Activated CD8-positive, alpha-beta memory T cell treated with anti-CD3 and anti-CD28 coated beads, Interleukin-2, amount 50 U/mL, for 24 hours (primary cell): ENCODE measurements at regions not wholly inside any gene's neighbourhood (a gene's known extent, or its start where the extent isn't known, plus 50 kb on each side); places are given as distances from the start of the nearest gene placed in this dataset.
"Not testable (repeated sequence)": the region's sequence is repeated elsewhere in the genome, so short reads cannot be mapped to it uniquely, and the experiment has no call there.

Experiments used
- DNase-seq: peaks from one replicate; pipeline ENCODE4 v3.0.0-alpha.2; 2020; ENCODE audit errors: extremely low read depth

DNA sequence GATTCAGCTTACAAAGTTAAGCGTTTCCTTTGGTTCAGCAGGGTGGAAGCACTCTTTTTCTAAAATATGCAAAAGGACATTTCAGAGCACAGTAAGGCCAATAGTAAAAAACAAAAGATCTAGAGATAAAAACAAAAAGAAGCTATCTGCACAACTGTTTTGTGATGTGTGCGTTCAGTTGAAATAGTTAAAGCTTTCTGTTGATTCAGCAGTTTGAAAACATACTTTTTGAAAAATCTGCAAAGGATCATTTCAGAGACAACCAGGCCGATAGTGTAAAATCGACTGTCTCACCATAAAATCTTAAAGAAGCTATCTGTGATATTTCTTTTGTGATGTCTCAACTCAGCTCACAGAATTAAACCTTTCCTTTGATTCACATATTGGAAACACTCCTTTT is 300.0 kb upstream of the ALG10B start:
- no peak for DNase-seq

DNA sequence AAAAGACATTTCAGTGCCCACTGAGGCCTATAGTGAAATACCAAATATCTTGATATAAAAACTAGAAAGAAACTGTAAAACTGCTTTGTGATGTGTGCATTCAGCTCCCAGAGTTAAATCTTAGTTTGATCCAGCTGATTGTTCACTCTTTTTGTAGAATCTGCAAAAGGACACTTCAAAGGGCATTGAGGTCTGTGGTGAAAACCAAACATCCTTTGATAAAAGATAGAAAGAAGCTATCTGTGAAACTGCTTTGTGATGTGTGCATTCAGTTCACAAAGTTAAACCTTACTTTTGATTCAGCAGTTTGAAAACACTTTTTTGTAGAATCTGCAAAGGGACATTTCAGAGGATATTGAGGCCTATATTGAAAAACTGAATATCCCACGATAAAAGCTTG is 290.7 kb upstream of the ALG10B start:
- DNase-seq: no peak

DNA sequence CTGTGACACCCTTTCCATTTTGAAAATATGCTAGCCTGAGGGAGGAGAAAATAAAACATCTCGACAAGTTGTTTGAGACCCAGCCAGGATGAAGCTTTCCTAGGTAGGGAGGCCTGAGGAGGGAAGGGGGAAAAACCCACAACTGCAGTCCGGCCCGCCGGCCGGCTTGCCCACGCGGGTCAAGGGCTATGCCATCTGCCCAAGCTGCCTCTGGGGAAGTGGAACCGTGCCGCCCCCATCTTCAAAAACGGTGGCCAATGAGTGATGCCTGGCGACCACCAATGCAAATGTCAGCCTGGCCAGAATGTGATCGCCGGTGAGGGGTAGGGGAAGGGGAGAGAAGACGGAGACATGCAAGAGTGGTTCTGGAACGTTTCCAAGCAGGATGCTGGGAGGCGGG is 263.5 kb upstream of the ALG10B start:
- DNase-seq: no peak

DNA sequence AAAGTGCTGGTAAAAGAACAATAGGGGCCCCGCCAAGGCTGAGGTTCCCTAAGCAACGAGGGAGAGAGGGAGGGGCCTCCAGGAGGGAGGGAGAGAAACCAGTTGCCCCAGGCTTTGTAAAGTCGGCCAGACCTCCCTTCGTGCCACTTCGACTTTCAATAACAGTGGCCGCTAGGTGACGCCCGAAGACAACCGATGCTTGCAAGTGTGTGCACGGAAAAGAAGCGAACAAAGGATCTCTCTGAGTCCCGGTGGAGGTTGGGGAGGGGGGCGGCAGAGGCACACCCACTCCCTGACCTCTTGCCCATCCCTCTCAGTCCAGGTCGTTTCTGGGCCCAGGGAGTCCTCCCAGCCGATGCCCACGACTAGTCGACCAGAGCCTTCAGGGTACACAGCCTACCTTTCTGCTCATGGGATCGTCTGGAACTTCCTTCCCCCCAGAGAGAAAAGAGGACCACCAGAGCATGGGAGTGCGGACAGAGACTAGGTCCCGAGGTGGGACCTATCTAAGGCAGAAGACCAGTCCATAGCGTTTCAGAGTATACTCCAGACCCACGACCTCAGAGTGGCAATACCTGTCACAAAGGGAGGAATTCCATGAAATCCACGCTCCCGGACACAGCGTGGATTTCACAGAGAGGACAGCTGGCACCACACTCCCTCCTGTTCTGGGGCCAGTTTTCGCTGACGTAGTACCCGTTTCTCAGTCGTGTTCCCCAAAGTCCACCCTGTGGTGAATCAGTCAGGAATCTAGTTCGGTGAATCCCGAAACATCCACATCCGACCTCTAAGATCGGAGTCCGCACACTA is 262.7 kb upstream of the ALG10B start:
- DNase-seq: no peak

DNA sequence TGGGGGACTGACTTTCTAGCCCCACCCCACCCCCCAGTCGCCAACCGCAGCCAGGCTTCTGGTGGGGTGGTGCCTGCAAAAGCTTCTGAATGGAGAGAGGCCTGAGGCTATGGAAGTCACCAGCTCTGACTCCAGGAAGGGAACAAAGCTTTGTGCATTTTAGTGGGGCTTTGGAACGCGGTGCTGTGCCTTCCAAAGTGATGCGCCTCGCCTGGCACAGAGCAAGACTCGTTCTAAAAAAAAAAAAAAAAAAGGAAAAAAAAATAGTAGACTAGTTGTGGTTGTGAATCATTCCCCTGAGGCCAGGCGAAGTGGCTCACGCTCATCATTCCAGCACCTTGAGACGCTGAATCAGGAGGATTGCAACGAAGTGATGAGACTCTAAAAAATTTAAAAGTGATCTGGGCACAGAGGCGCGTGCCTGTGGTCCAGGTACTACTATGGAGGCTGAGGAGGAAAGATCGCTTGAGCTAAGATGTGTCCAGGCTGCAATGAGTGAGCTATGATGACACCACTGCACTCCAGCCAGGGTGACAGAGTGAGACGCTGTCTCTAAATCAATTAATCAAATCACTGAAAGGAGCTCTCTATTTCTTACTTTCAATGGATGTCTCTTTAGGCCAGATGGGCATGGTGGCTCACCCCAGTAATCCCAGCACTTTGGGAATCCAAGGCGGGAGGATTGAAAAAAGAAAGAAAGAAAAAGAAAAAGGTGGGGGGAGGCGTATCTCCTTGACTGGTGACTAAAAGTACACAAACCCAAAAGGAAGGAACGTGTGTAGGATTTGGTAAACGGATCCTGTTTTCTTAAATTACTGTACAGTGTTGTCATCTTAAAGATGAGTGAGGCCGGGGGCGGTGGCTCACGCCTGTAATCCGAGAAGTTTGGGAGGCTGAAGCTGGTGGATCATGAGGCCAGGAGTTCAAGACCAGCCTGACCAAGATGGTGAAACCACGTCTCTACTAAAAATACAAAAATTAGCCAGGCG is 259.6 kb upstream of the ALG10B start:
- DNase-seq: no peak

DNA sequence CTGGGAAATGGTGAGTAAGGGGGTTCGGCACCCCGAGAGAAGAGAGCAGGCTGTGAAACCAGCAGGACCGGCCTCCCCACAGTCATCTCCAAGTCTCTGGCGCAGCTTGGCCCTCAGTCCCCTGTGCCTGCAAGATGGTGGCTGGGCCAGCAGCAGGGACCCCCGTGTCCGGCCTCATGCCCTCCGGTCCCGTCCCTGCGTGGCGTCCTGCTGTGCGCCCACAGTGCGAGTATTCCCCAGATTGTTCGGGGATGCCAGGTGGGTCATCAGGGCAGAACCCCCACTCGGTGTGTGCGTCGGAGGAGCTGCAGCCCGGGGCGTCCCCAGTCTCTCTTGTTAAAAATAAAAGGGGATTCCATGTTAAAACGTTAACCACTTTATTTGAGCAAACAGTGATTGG is 216.9 kb upstream of the ALG10B start:
- DNase-seq: no peak

DNA sequence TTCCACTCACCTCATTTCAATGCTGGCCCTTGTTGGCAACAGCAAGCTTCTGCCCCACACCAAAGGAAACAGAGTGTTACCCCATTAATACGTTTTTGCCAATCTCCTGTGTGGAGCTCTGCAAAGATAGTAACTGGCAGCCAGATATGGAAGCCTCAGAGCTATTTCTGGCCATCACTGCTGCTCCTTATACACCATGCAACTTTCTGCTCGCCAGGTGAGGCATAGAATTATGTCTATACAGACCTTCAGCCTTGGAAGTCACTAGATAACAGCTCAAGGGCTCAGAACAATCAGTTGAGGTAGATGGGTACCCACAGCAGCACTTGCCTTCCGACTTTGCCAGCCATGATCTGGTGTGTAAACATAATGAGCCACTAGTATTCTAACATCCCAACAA is 214.8 kb upstream of the ALG10B start:
- DNase-seq: no peak

DNA sequence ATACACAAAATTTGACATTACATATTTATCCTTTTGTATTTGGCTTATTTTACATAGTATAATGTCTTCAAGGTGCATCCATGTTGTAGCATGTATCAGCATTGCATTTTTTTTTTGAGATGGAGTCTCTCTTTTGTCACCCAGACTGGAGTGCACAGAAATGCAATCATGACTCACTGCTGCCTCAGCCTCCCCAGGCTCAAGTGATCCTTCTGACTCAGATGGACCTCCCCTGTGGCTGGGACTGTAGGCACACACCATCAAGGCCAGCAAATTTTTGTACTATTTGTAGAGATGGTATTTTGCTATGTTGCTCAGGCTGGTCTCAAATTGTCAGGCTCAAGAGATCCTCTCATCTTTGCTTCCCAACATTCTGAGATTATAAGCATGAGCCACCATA is 214.4 kb upstream of the ALG10B start:
- DNase-seq: no peak

DNA sequence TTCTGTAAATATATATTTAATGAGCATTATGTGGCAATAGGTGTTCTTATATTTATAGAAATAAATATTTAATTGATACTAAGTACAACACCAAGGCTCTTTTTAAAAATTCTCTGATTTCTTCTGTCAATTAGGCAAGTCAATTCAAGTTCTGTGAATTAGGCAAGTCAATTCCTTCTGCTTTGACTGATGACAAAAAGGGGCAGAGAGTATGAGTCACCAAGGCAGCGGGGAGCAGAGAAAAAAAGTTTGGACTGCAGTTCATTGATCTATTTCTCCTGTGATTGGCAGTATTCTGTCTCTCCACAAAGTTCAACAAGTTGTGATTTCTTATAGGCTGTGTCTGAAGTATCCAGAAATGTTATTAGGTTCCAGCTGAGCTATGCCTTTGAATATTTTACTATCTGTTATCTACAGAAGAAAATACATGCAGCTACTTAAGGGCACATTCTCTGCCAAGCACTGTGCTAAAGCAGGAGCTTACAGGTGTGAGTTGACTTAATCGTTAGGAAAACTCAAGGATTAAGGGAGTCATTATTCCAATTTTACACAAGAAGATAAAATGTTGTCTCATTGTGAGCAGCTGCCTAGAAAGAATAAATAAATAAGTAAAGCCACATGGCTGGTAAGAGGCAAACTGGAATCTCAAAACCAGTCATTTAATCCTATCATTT is 206.4 kb upstream of the ALG10B start:
- no peak for DNase-seq

DNA sequence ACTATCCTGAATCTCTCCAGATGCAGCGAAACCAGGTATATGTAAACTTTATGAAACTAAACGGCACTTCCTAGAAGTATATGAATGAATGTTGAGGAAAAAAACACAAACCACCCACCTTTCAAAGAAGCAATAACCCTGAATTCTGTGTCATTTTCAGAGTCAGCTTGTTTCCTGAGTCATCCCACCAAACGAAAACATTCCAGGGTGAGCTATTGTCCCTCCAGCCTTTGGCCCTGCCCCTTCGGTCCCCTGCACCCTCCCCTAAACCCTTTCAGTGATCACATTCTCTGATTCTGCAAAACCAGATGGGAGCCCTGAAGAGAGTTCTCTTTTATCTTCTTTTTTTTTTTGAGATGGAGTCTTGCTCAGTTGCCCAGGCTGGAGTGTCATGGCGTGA is 202.6 kb upstream of the ALG10B start:
- DNase-seq: no peak

DNA sequence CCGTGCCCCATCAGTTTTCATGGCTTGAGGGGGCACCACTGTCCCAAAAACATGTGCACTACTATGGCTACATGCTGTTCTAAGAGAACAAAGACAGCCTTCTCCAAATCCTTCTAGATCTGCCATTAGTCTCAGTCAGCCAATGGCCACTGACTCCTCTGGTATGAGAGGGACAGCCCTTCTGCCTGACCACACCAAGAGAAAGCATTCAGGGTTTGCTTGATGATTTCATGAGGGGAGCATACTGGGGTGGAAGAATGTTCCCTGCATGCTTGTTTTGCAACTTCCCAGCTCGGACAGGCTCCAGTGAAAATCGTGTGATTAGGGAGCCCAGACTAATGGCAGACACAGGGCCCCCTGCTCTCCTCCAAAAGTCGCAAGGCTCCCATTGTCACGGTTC is 199.6 kb upstream of the ALG10B start:
- no peak for DNase-seq

DNA sequence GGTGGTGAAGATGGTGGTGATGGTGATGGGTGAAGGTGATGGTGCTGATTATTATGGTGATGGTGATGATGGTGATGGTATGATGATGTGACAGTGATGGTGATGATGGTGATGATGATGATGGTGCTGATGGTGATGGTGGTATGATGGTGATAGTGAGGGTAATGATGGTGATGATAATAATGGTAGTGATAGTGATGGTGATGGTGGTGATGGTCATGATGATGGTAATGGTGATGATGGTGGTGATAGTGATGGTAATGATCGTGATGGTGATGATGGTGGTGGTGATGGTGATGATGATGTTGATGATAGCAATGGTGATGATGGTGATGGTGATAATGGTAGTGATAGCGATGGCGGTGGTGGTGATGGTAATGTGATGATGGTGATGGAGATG is 197.9 kb upstream of the ALG10B start:
- no peak for DNase-seq

DNA sequence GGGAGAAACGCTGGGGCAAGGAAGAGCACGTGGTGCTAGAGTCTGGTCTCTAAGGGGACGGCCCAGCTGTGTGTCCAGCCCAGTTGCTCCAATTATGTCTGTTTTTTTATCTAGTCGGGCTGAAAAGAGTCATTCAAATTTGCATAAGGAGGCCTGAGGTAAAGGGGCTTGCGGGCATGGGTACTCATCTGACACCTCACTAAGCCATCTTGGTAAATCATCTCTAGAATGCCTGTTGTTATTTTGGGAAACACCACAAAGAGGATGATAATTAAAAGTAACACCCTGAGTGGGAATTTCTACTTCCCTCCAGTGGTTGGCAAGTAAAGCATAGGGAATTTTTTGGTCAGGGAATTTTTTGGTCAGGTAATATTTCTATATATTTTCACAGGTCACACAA is 196.1 kb upstream of the ALG10B start:
- no peak for DNase-seq

DNA sequence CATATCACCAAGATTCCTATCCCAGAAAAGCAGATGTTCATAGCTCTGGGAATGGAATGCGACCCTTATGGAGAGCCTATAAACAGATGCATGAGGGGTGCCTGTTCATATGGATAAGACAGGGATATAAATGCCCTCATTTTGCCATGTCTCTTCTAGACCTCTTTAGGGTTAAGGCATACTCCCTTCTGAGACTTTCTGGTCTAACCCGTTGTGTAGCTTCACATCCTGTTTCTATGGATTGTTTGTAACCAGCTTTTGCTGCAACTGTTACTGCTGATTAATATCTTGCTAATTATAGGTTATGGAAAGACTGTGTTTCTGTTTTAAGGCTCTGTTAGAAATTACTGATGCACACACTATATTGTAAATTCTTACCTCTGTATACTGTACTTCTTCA is 193.5 kb upstream of the ALG10B start:
- not testable (repeated sequence) for DNase-seq

DNA sequence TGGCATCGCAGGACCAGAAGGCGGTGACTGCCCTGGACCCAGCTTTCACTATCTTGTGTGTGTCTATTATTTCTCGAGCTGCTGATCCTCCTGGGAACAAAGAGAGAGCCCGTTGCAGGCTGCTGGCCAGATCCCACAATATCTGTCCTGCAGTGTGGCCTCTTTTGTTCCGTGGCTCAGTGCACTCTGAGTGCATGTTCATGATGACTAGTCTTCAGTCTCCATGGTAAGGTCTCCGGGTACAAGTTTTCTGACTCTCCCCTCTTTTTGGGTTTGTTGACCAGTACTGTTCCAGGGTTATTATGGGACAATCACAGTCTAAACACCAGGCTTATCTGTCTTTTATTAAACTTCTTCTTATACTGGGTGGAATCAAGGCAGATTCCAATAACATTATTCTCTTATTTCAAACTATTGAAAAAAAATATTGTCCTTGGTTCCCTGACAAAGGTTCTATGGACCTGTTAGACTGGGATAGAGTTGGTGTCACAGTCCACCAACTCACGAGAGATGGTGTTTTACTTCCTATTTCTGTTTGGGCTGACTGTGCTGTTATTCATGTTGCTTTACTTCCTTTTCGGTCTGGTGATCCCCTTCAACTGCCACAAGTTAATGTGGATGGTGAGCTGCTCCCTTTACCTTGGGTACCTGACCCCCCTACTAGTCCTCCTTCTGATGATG is 192.9 kb upstream of the ALG10B start:
- no peak for DNase-seq

DNA sequence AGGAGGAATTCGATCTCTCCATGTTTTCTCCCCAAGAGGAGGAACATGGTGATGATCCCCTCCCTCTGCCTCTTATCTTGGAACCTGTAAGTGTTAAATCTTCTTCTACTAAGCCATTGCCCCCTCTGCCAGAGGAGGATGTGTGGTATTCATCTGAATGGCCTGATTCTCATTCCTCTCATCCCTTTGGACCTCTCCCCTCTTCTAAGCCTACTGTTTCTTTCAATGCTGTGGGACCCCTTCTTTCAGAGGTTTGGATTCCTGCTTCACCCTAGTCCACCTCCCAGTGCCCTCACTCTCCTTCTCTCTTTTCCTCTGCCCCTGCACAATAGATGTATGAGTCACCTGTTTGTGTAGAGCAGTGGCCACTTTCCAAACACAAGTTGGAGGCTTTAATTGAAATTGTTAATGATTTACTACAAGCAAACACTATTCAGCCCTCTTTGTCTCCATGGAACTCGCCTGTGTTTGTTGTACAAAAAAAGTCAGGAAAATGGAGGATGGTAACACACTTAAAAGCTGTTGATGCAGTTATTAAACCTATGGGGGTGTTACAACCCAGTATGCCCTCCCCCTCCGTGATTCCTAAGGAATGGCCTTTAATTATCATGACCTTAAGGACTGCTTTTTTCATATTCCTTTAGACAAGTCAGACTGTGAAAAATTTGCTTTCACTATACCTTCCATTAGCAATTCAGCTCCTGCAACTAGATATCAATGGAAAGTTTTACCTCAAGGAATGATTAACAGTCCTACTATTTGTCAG is 192.1 kb upstream of the ALG10B start:
- DNase-seq: no peak

DNA sequence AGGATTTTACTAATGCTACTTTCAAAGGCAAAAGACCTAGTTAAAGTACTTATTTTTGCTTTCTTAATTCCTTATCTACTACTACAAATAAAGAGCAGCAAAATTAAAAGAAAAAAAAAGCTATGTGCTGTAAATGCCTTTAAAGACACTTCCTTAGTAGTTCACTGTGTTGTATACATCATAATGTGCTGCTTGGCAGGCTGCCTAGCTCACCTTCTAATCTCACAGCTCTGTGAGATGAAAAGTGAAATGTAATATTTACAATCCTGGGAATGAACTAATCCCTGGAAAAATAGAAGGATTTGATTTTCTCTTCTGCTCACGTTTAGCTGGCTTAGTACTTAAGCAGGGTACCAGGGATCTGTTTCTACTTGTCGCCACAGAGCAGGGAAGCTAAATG is 184.4 kb upstream of the ALG10B start:
- no peak for DNase-seq

DNA sequence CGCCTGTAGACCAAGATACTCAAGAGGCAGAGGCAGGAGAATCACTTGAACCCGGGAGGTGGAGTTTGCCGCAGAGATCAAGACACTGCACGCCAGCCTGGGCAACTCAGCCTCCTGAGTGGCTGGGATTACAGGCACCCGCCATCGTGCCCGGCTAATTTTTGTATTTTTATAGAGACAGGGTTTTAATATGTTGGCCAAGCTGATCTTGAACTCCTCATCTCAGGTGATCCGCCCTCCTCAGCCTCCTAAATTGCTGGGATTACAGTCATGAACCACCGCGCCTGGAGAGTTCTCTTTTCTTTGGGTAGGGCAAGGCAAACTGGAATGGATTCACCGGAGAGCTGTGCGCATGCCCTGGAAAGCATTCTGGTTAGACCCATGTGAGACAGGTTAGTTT is 179.3 kb upstream of the ALG10B start:
- no peak for DNase-seq

DNA sequence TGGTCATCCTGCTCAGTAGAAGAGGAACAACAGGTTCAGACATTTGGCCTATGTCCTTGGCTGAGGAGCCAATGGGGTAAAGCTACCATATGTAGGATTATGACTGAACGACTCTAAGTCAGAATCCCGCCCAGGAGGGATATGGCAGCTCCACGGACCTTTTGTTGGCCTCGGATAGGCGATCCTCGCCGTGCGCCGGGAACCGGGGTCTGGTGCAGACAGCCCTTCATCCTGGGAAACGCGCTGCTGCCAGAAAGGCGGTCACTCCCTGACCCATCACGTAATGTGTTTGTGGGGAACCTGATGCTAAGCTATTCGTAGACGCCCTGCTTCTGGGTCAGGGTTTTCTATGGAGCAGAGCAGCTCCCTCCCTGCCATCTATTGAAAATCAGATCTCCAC is 178.9 kb upstream of the ALG10B start:
- DNase-seq: no peak

DNA sequence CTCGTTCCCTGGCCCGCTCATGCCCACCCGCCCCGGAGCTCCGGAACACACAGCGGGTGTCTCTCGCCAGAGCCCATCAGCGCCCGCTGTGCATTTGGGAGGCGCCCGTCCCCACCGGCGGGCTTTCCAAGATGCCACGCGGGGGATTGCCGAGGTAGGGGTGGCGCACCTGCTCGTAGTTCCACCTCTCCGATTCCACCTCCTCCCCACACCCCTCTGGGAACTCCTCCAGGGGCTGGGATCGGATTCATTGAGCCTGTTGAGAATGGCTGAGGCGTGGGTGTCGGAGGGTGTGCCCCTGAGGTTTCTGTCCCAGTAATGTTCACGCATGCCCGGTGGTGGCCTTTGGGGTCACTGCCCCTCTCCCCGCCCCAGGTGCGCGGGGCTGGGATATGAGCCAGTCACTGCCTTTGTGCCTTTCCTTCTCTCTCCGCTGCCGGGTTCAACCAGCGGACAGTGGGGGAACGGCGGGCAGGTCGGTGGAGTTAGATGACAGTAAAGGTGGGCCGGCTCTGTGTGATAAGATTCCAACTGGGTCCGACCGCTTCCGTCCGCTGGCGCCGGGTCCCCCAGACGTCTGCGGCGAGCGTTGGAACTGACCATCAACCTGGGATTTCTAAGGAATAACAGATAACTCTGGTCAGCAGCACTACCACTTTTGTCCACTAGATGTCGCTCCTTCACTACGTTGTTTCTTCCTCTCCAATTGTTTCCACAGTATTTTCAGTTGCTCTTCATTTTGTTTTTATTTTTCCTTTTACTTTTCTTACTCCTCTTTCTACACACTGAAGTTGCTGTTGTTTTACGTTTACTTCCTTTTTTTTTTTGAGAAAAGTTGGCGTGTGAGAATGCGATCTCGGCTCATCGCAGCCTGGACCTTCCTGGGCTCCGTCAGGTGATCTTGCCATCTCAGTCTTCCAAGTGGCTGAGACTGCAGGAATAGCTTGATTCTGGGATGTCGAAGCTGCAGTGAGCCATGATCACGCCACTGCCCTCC is 178.1 kb upstream of the ALG10B start:
- peak; percentile 30 for DNase-seq
